Activated naive CD4-positive, alpha-beta T cell treated with anti-CD3 and anti-CD28 coated beads, Interleukin-2, amount 50 U/mL, for 24 hours (primary cell): ENCODE measurements at regions not wholly inside any gene's neighbourhood (a gene's known extent, or its start where the extent isn't known, plus 50 kb on each side); places are given as distances from the start of the nearest gene placed in this dataset.

ENCODE experiments used
- H3K27ac Mint-ChIP-seq: one replicate; pipeline ENCODE4 v1.8.0; 2021; ENCODE audit warnings: mild to moderate bottlenecking, mixed read lengths
- H3K27me3 Mint-ChIP-seq: one replicate; pipeline ENCODE4 v1.8.0; 2021; ENCODE audit warnings: mixed read lengths
- H3K36me3 Mint-ChIP-seq: one replicate; pipeline ENCODE4 v1.8.0; 2021; ENCODE audit warnings: mixed read lengths
- H3K4me1 Mint-ChIP-seq: one replicate; pipeline ENCODE4 v1.8.0; 2021; ENCODE audit warnings: mixed read lengths
- H3K4me3 Mint-ChIP-seq: one replicate; pipeline ENCODE4 v1.8.0; 2021; ENCODE audit warnings: mild to moderate bottlenecking, mixed read lengths
- H3K9me3 Mint-ChIP-seq: one replicate; pipeline ENCODE4 v1.8.0; 2021; ENCODE audit warnings: mixed read lengths

GRCh38 chr1:191582169-191582568 lies 576.1 kb upstream of the RGS18 start:
- Mint-ChIP-seq H3K27ac (no peak overlapping the region), H3K4me1 (no peaks in the 10 kb centered on the region), H3K4me3 (no peak overlapping the region), H3K27me3 (no peaks in the 10 kb centered on the region), H3K9me3 (peaks cover 20% of the 10 kb centered on the region), H3K36me3 (no peaks in the 10 kb centered on the region)

- H3K9me3 Mint-ChIP-seq, result peaks cover 5% of the 10 kb centered on the region
- no peaks in the 10 kb centered on the region for H3K36me3 Mint-ChIP-seq
- H3K4me3 Mint-ChIP-seq, result no peak overlapping the region
- no peak overlapping the region for H3K27ac Mint-ChIP-seq
- no peaks in the 10 kb centered on the region for H3K27me3 Mint-ChIP-seq
- no peaks in the 10 kb centered on the region for H3K4me1 Mint-ChIP-seq
Measured at GRCh38 chr1:191585095-191585494, 573.2 kb upstream of the RGS18 start.

DNA sequence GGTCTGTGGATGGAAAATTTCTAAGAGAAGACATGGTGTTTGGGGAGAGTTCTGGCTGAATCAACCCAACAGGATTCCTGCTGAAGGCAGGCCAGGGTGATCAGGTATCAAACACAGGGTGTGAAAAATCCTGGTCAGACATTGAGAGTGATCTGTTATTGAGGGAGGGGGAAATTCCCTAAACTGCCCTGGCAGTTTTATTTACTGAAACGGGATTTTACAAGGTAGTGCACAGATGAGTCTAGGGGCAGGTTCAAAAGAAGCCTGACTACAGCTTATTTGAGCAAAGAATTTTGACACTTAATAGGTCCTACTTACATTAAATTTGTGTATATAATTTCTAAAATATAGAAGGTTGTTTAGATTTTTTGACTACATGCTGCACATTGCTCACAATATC lies 569.4 kb upstream of the RGS18 start:
- Mint-ChIP-seq H3K27me3 (no peaks in the 10 kb centered on the region), H3K9me3 (peaks cover 4% of the 10 kb centered on the region), H3K4me1 (no peaks in the 10 kb centered on the region), H3K27ac (no peak overlapping the region), H3K36me3 (no peaks in the 10 kb centered on the region), H3K4me3 (no peak overlapping the region)

- no peak overlapping the region for H3K4me3 Mint-ChIP-seq
- no peaks in the 10 kb centered on the region for H3K36me3 Mint-ChIP-seq
- H3K27me3 Mint-ChIP-seq, result no peaks in the 10 kb centered on the region
- no peaks in the 10 kb centered on the region for H3K4me1 Mint-ChIP-seq
- H3K27ac Mint-ChIP-seq, result no peak overlapping the region
- H3K9me3 Mint-ChIP-seq, result no peaks in the 10 kb centered on the region
Measured at GRCh38 chr1:191589536-191589935, 568.7 kb upstream of the RGS18 start.

GRCh38 chr1:191590578-191590977 lies 567.7 kb upstream of the RGS18 start:
- Mint-ChIP-seq H3K4me3 (no peak overlapping the region), H3K36me3 (no peaks in the 10 kb centered on the region), H3K27ac (no peak overlapping the region), H3K9me3 (no peaks in the 10 kb centered on the region), H3K4me1 (no peaks in the 10 kb centered on the region), H3K27me3 (no peaks in the 10 kb centered on the region)

- no peaks in the 10 kb centered on the region for H3K4me1 Mint-ChIP-seq
- H3K9me3 Mint-ChIP-seq, result no peaks in the 10 kb centered on the region
- H3K36me3 Mint-ChIP-seq, result no peaks in the 10 kb centered on the region
- no peak overlapping the region for H3K4me3 Mint-ChIP-seq
- no peaks in the 10 kb centered on the region for H3K27me3 Mint-ChIP-seq
- H3K27ac Mint-ChIP-seq, result no peak overlapping the region
Measured at GRCh38 chr1:191592039-191592438, 566.2 kb upstream of the RGS18 start.

GRCh38 chr1:191592907-191593306 lies 565.4 kb upstream of the RGS18 start:
- Mint-ChIP-seq H3K9me3 (no peaks in the 10 kb centered on the region), H3K4me3 (no peak overlapping the region), H3K4me1 (no peaks in the 10 kb centered on the region), H3K27ac (no peak overlapping the region), H3K36me3 (no peaks in the 10 kb centered on the region), H3K27me3 (no peaks in the 10 kb centered on the region)

GRCh38 chr1:191595170-191595569 lies 563.1 kb upstream of the RGS18 start:
- Mint-ChIP-seq H3K27ac (no peak overlapping the region), H3K9me3 (no peaks in the 10 kb centered on the region), H3K27me3 (no peaks in the 10 kb centered on the region), H3K36me3 (no peaks in the 10 kb centered on the region), H3K4me3 (no peak overlapping the region), H3K4me1 (no peaks in the 10 kb centered on the region)

GRCh38 chr1:191608367-191608766 lies 549.9 kb upstream of the RGS18 start:
- Mint-ChIP-seq H3K4me1 (no peaks in the 10 kb centered on the region), H3K27ac (no peak overlapping the region), H3K4me3 (no peak overlapping the region), H3K27me3 (no peaks in the 10 kb centered on the region), H3K9me3 (peaks cover 6% of the 10 kb centered on the region), H3K36me3 (no peaks in the 10 kb centered on the region)

- Mint-ChIP-seq H3K4me3 (no peak overlapping the region), H3K27ac (no peak overlapping the region), H3K27me3 (no peaks in the 10 kb centered on the region), H3K36me3 (no peaks in the 10 kb centered on the region), H3K4me1 (no peaks in the 10 kb centered on the region), H3K9me3 (peaks cover 6% of the 10 kb centered on the region)
Measured at GRCh38 chr1:191609305-191609704, 549.0 kb upstream of the RGS18 start.

GRCh38 chr1:191615101-191615821 lies 543.0 kb upstream of the RGS18 start:
- no peak overlapping the region for H3K4me3 Mint-ChIP-seq
- no peak overlapping the region for H3K27ac Mint-ChIP-seq
- no peaks in the 10 kb centered on the region for H3K4me1 Mint-ChIP-seq
- H3K9me3 Mint-ChIP-seq, result peaks cover 4% of the 10 kb centered on the region
- no peaks in the 10 kb centered on the region for H3K27me3 Mint-ChIP-seq
- H3K36me3 Mint-ChIP-seq, result no peaks in the 10 kb centered on the region

GRCh38 chr1:191618181-191618580 lies 540.1 kb upstream of the RGS18 start:
- Mint-ChIP-seq H3K27ac (no peak overlapping the region), H3K4me1 (no peaks in the 10 kb centered on the region), H3K9me3 (peaks cover 4% of the 10 kb centered on the region), H3K27me3 (no peaks in the 10 kb centered on the region), H3K36me3 (no peaks in the 10 kb centered on the region), H3K4me3 (no peak overlapping the region)

GRCh38 chr1:191620883-191621282 lies 537.4 kb upstream of the RGS18 start:
- H3K27me3 Mint-ChIP-seq, result no peaks in the 10 kb centered on the region
- H3K27ac Mint-ChIP-seq, result no peak overlapping the region
- H3K4me3 Mint-ChIP-seq, result no peak overlapping the region
- H3K9me3 Mint-ChIP-seq, result peaks cover 4% of the 10 kb centered on the region
- H3K4me1 Mint-ChIP-seq, result no peaks in the 10 kb centered on the region
- H3K36me3 Mint-ChIP-seq, result no peaks in the 10 kb centered on the region

- Mint-ChIP-seq H3K27me3 (no peaks in the 10 kb centered on the region), H3K4me3 (no peak overlapping the region), H3K9me3 (no peaks in the 10 kb centered on the region), H3K27ac (no peak overlapping the region), H3K4me1 (no peaks in the 10 kb centered on the region), H3K36me3 (no peaks in the 10 kb centered on the region)
Measured at GRCh38 chr1:191624044-191624443, 534.2 kb upstream of the RGS18 start.

DNA sequence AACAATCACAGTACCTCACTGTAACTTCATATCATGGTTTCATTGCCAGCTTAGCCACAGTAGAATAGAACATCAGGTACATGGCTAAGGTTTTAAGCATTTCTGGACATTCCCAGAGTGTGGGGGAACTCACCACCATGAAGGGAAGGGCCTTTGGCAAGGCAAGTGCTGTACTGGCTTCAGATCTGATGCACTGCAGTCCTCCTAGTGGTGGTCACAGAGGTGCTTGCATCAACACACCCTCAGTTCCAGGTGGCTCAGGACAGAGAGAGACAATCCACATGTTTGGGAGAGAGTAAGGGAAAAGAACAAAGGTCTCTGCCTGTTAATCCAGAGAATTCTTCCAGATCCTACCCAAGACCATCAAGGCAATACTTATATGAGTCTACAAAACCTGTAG lies 528.4 kb upstream of the RGS18 start:
- no peaks in the 10 kb centered on the region for H3K36me3 Mint-ChIP-seq
- no peaks in the 10 kb centered on the region for H3K4me1 Mint-ChIP-seq
- peaks cover 4% of the 10 kb centered on the region for H3K9me3 Mint-ChIP-seq
- H3K27ac Mint-ChIP-seq, result no peak overlapping the region
- no peaks in the 10 kb centered on the region for H3K27me3 Mint-ChIP-seq
- H3K4me3 Mint-ChIP-seq, result no peak overlapping the region

DNA sequence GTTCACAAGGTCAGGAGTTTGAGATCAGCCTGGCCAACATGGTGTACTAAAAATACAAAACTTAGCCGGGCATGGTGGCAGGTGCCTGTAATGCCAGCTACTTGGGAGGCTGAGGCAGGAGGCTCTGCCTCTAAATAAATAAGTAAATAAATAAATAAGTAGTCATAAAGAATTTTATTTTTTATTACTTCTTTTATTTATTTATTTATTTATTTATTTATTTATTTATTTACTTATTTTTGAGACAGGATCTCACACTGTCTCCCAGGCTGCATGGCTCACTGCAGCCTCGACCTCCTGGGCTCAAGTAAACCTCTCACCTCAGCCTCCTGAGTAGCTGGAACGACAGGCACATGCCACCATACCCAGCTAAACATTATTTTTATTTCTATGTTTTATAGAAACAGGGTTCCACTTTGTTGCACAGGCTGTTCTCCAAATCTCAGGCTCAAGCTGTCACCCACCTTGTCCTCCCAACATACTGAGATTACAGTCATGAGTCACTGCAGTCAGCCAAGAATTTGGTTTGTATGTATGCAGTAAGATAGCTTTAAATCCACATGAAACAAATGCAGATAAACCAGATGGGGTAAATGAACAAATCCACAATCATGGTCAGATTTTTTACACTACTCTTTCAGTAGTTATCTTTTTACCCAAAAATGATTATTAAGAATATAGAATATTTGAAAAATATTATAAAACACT lies 523.3 kb upstream of the RGS18 start:
- H3K9me3 Mint-ChIP-seq, result peaks cover 9% of the 10 kb centered on the region

More for the DNA sequence above, 523.3 kb upstream of the RGS18 start:
- Mint-ChIP-seq H3K27ac (no peak overlapping the region), H3K27me3 (no peaks in the 10 kb centered on the region), H3K4me1 (no peaks in the 10 kb centered on the region), H3K36me3 (no peaks in the 10 kb centered on the region), H3K4me3 (no peak overlapping the region)
